HepG2 (cell line): ENCODE measurements at regions not wholly inside any gene's neighbourhood (a gene's known extent, or its start where the extent isn't known, plus 50 kb on each side); places are given as distances from the start of the nearest gene placed in this dataset.

Experiments used
- ATAC-seq: fragments of 200-7000 bp; cut with Tn5 transposase; 3 replicates; pipeline ENCODE4 v1.9.1; 2020; ENCODE audit warnings: mild to moderate bottlenecking, moderate library complexity
- BruUV-seq: library from RNA; stranded (reverse); fragments of 400-500 nt; replicated peaks from 2 replicates; lab custom pipeline; 2021; lab: Mats Ljungman, UMichigan
- CTCF ChIA-PET: fragments of 300-600 bp; formaldehyde crosslinking; extraction: SDS; loops from one replicate; lab custom pipeline; 2021; ENCODE audit warnings: low total read pairs, inconsistent platforms, low intra/inter-chr PET ratio; lab: Yijun Ruan, JAX
- POLR2A ChIA-PET: fragments of 350-600 bp; sonication (Branson Sonifier 250); formaldehyde crosslinking; loops from one replicate; lab custom pipeline; 2020; ENCODE audit warnings: antibody characterized with exemption, inconsistent platforms; lab: Yijun Ruan, JAX
- DNase-seq: peaks from one replicate; pipeline ENCODE4 v3.0.0-alpha.2; 2015; ENCODE audit warnings: low spot score
- FAIRE-seq: peaks from 3 replicates; lab custom pipeline; 2011; peaks lifted over from hg19 to GRCh38; lab: Jason Lieb, UNC
- H2AFZ ChIP-seq: one replicate; pipeline ENCODE4 v1.6.1; 2011; ENCODE audit warnings: low read length, inconsistent platforms
- H3K27ac ChIP-seq: fragments of 300-600 bp; 3 replicates; pipeline ENCODE4 v1.8.0; 2011; ENCODE audit warnings: mixed run types, mild to moderate bottlenecking, mixed read lengths, low read length, inconsistent platforms; ENCODE audit not compliant: insufficient read depth; ENCODE audit errors: extremely low read length
- H3K27me3 ChIP-seq, 2 experiments: fragments of 200-600 bp in 1 of 2; 2 replicates in 1 of 2; 3 replicates in 1 of 2; pipeline versions ENCODE4 v1.6.0 to v1.8.0; 2011; ENCODE audit warnings: low read length in 2 of 2, mild to moderate bottlenecking in 2 of 2, moderate library complexity in 2 of 2, inconsistent platforms in 1 of 2; ENCODE audit not compliant: insufficient read depth in 2 of 2, control insufficient read depth in 1 of 2
- H3K36me3 ChIP-seq, 2 experiments: fragments of 200-600 bp in 1 of 2; replicated peaks in 1 of 2; 2 replicates in 1 of 2; 3 replicates in 1 of 2; pipeline versions ENCODE4 v1.5.1 to v1.8.0; 2011; ENCODE audit warnings: low read length in 2 of 2, inconsistent platforms in 1 of 2; ENCODE audit not compliant: insufficient read depth in 2 of 2, control insufficient read depth in 1 of 2
- H3K4me1 ChIP-seq: 2 replicates; pipeline ENCODE4 v1.5.1; 2012; ENCODE audit warnings: low read length, inconsistent platforms; ENCODE audit not compliant: insufficient read depth
- H3K4me2 ChIP-seq: 2 replicates; pipeline ENCODE4 v1.6.0; 2011; ENCODE audit warnings: low read depth, low read length, inconsistent platforms
- H3K4me3 ChIP-seq, 3 experiments: fragments of 200-600 bp in 1 of 3; sonication (generic), shearing (Covaris generic) in 1 of 3; replicated peaks in 1 of 3; 2 replicates each; pipeline ENCODE4 v1.5.1; 2011 to 2016; ENCODE audit warnings: low read length in 3 of 3, inconsistent platforms in 2 of 3, low read depth in 2 of 3, mild to moderate bottlenecking in 2 of 3, control low read depth in 1 of 3, mixed read lengths in 1 of 3; ENCODE audit not compliant: insufficient read depth in 1 of 3
- H3K79me2 ChIP-seq: one replicate; pipeline ENCODE4 v1.6.1; 2011; ENCODE audit warnings: low read length, inconsistent platforms; ENCODE audit not compliant: insufficient read depth
- H3K9ac ChIP-seq: 2 replicates; pipeline ENCODE4 v1.6.0; 2011; ENCODE audit warnings: mild to moderate bottlenecking, low read depth, low read length, inconsistent platforms; ENCODE audit not compliant: insufficient read depth
- H3K9me3 ChIP-seq: 2 replicates; pipeline ENCODE4 v1.5.1; 2012; ENCODE audit warnings: mild to moderate bottlenecking, low read length
- H4K20me1 ChIP-seq: 2 replicates; pipeline ENCODE4 v1.6.0; 2011; ENCODE audit warnings: inconsistent platforms, mild to moderate bottlenecking, low read length, moderate library complexity; ENCODE audit not compliant: insufficient read depth
- ASH2L ChIP-seq: fragments of 300-600, 200-600 bp; sonication (generic); IDR thresholded peaks from 2 replicates; pipeline ENCODE4 v1.7.0; 2017; ENCODE audit warnings: low read depth, mild to moderate bottlenecking, moderate library complexity, mixed read lengths, low read length; ENCODE audit not compliant: insufficient read length
- CEBPB ChIP-seq: IDR thresholded peaks from 2 replicates; pipeline ENCODE4 v1.6.1; 2011; ENCODE audit warnings: low read depth, low read length, improper control_type of control experiment, borderline replicate concordance
- DZIP1 ChIP-seq: sonication (generic); formaldehyde crosslinking; IDR thresholded peaks from 2 replicates; pipeline ENCODE4 v1.5.0; 2020; ENCODE audit warnings: mild to moderate bottlenecking, missing genetic modification reagents
- GPBP1L1 ChIP-seq: sonication (generic); formaldehyde crosslinking; IDR thresholded peaks from 2 replicates; pipeline ENCODE4 v1.5.0; 2020; ENCODE audit warnings: mild to moderate bottlenecking, missing genetic modification reagents
- KDM1A ChIP-seq: IDR thresholded peaks from 2 replicates; pipeline ENCODE4 v1.6.1; 2016; ENCODE audit warnings: missing compliant biosample characterization
- KDM5B ChIP-seq: sonication (generic); formaldehyde crosslinking; IDR thresholded peaks from 2 replicates; pipeline ENCODE4 v1.4.0; 2020; ENCODE audit warnings: missing genetic modification reagents, mild to moderate bottlenecking, borderline replicate concordance
- MED8 ChIP-seq: sonication (generic); formaldehyde crosslinking; IDR thresholded peaks from 2 replicates; pipeline ENCODE4 v1.8.1; 2023; ENCODE audit warnings: mild to moderate bottlenecking, missing genetic modification reagents; ENCODE audit not compliant: insufficient replicate concordance
- SRSF4 ChIP-seq: fragments of 200-400 bp; formaldehyde crosslinking; IDR thresholded peaks from one replicate; pipeline ENCODE4 v1.6.1; 2018; ENCODE audit warnings: mild to moderate bottlenecking, low read depth, low read length, moderate library complexity; ENCODE audit not compliant: poor library complexity, severe bottlenecking
- ZBTB7A ChIP-seq: sonication (generic); formaldehyde crosslinking; IDR thresholded peaks from 2 replicates; pipeline ENCODE4 v1.8.0; 2022; ENCODE audit warnings: mild to moderate bottlenecking, missing genetic modification reagents
- ZFX ChIP-seq: sonication (generic); formaldehyde crosslinking; IDR thresholded peaks from 2 replicates; pipeline ENCODE4 v1.4.0; 2020; ENCODE audit warnings: mild to moderate bottlenecking, low read depth, missing genetic modification reagents, moderate library complexity
- ZNF263 ChIP-seq: sonication (generic); formaldehyde crosslinking; IDR thresholded peaks from 2 replicates; pipeline ENCODE4 v1.4.0; 2020; ENCODE audit warnings: missing genetic modification reagents
- ZNF282 ChIP-seq: fragments of 450-650 bp; IDR thresholded peaks from 2 replicates; pipeline ENCODE4 v1.6.1; 2018; ENCODE audit not compliant: partially characterized antibody
- ZNF367 ChIP-seq: sonication (generic); formaldehyde crosslinking; IDR thresholded peaks from 2 replicates; pipeline ENCODE4 v1.4.0; 2020; ENCODE audit warnings: missing genetic modification reagents, borderline replicate concordance
- ZNF512 ChIP-seq: sonication (generic); formaldehyde crosslinking; IDR thresholded peaks from 2 replicates; pipeline ENCODE4 v1.4.0; 2020; ENCODE audit warnings: mild to moderate bottlenecking, missing genetic modification reagents
- ZNF572 ChIP-seq: sonication (generic); formaldehyde crosslinking; IDR thresholded peaks from 2 replicates; pipeline ENCODE4 v1.5.1; 2020; ENCODE audit warnings: mild to moderate bottlenecking, missing genetic modification reagents
- WGBS: methylation state at CpG from one replicate; pipeline ENCODE4 v1.1.6; 2017; ENCODE audit warnings: low lambda C conversion rate; 5-methylcytosine and 5-hydroxymethylcytosine counted together
- in situ Hi-C: cut with HindIII; loops from 2 replicates; pipeline ENCODE4 v1.10.0; 2017; ENCODE audit warnings: low pct_unique_long_range_greater_than_20kb; ENCODE audit not compliant: extremely low pct_ligation_motif_present
- intact Hi-C: fragments of 100-400 bp; cut with micrococcal nuclease; formaldehyde crosslinking; loops from one replicate; pipeline ENCODE4 v1.10.0; 2022; ENCODE audit not compliant: unreplicated experiment
- TF ChIP-seq, protein P1 (sequence below): sonication (generic); formaldehyde crosslinking; IDR thresholded peaks from 2 replicates; pipeline ENCODE4 v1.8.0; 2022; ENCODE audit warnings: mild to moderate bottlenecking, missing genetic modification reagents, moderate library complexity

DNA sequence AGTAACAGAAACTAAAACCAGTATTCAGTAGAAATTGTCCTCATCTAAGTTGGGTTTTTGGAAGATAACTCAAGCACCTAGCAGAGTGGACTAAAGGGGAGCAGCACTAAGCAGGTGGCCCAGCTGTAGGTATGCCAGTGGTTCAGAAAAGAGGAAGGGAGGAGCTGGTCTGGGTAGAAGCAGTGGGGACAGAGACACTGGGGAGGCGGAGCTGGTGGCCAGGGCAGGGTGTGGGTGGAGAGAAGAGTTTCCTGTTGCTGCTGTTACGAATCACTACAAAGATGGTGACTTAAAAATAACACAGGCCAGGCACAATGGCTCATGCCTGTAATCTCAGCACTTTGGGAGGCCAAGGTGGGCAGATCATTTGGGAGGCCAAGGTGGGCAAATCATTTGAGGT, 136.2 kb downstream of the WDR11 start:
- H3K4me3 ChIP-seq: no peak overlapping the region
- FAIRE-seq (no peak), ATAC-seq (no peak), DNase-seq (no peak)
- in situ Hi-C loops (no loop called here), intact Hi-C loops (no loop called here)
- peaks cover 10% of the 10 kb centered on the region; the same call in 1 of the 2 replicates for H3K9me3 ChIP-seq
- H2AFZ ChIP-seq: no peak overlapping the region
- H3K36me3 ChIP-seq: no peaks in the 10 kb centered on the region
- H3K9ac ChIP-seq: no peak overlapping the region
- H3K4me1 ChIP-seq: no peaks in the 10 kb centered on the region
- BruUV-seq: no TSS peak
- no peak overlapping the region for H3K27ac ChIP-seq
- H3K79me2 ChIP-seq: no peaks in the 10 kb centered on the region
- ChIA-PET CTCF (no interaction called here), POLR2A (no interaction called here)
- no peaks in the 10 kb centered on the region for H4K20me1 ChIP-seq
- H3K4me2 ChIP-seq: no peak overlapping the region
- H3K27me3 ChIP-seq: peaks cover 0 to 1% of the 10 kb centered on the region in 2 experiments; a peak in 1 of 5 replicates
- 13% methylated on average over 2 of the region's 2 CpGs for WGBS
- TF ChIP-seq ASH2L (no peak), GPBP1L1 (CRISPR knock-in tag) (no peak), ZNF572 (CRISPR knock-in tag) (no peak), ZNF263 (CRISPR knock-in tag) (no peak), MED8 (CRISPR knock-in tag) (no peak), ZNF512 (CRISPR knock-in tag) (no peak), ZBTB7A (no peak), ZNF367 (CRISPR knock-in tag) (no peak), KDM1A (no peak), KDM5B (CRISPR knock-in tag) (no peak), ZNF282 (no peak), ZFX (CRISPR knock-in tag) (no peak), CEBPB (no peak), SRSF4 (no peak), DZIP1 (CRISPR knock-in tag) (no peak)
- TF ChIP-seq, protein P1, sequence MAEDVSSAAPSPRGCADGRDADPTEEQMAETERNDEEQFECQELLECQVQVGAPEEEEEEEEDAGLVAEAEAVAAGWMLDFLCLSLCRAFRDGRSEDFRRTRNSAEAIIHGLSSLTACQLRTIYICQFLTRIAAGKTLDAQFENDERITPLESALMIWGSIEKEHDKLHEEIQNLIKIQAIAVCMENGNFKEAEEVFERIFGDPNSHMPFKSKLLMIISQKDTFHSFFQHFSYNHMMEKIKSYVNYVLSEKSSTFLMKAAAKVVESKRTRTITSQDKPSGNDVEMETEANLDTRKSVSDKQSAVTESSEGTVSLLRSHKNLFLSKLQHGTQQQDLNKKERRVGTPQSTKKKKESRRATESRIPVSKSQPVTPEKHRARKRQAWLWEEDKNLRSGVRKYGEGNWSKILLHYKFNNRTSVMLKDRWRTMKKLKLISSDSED (CRISPR knock-in tag): no peak
